GM12873 (cell line): ENCODE measurements at regions not wholly inside any gene's neighbourhood (a gene's known extent, or its start where the extent isn't known, plus 50 kb on each side); places are given as distances from the start of the nearest gene placed in this dataset.

Experiments
- CTCF ChIP-seq: IDR thresholded peaks from 2 replicates; pipeline ENCODE4 v1.5.1; 2012; ENCODE audit warnings: low read depth, mild to moderate bottlenecking, moderate library complexity, low read length, control low read depth; ENCODE audit not compliant: insufficient read depth; ENCODE audit errors: missing control alignments

- TF ChIP-seq CTCF: no peak
These were observed 416.0 kb downstream of the KCNH5 start for GRCh38 chr14:62629176-62629725.

- TF ChIP-seq CTCF: no peak
These were observed 414.1 kb downstream of the KCNH5 start for GRCh38 chr14:62631176-62631575.

GRCh38 chr14:62632771-62633170 is 412.5 kb downstream of the KCNH5 start:
- no peak for TF ChIP-seq CTCF

- no peak for TF ChIP-seq CTCF
These were observed 399.6 kb downstream of the KCNH5 start for GRCh38 chr14:62645649-62646048.
